CD4-positive, alpha-beta memory T cell (primary cell): ENCODE measurements at regions not wholly inside any gene's neighbourhood (a gene's known extent, or its start where the extent isn't known, plus 50 kb on each side); places are given as distances from the start of the nearest gene placed in this dataset.
A peak's percentile ranks its signal among the peaks of the same experiment; 100 is the strongest.
"Not testable (repeated sequence)": the region's sequence is repeated elsewhere in the genome, so short reads cannot be mapped to it uniquely, and the experiment has no call there.

ENCODE experiments used
- CTCF ChIA-PET: fragments of 350-600 bp; sonication (Branson Sonifier 250); formaldehyde crosslinking; loops from one replicate; lab custom pipeline; 2021; ENCODE audit warnings: inconsistent platforms; ENCODE audit not compliant: partially characterized antibody; lab: Charles Lee
- POLR2A ChIA-PET: fragments of 350-600 bp; sonication (Branson Sonifier 250); formaldehyde crosslinking; loops from one replicate; lab custom pipeline; 2021; ENCODE audit not compliant: partially characterized antibody; lab: Charles Lee
- DNase-seq, 5 donors: peaks; one replicate each; pipeline versions ENCODE4 v3.0.0 to v3.0.0-alpha.2; 2020 to 2022; ENCODE audit warnings: mixed read lengths in 1 of 5
- H3K27ac ChIP-seq: one replicate; pipeline ENCODE4 v1.7.0; 2013; ENCODE audit warnings: low read depth, low read length
- H3K27me3 ChIP-seq: 2 replicates; pipeline ENCODE4 v1.7.0; 2013; ENCODE audit warnings: mild to moderate bottlenecking, low read length, moderate library complexity; ENCODE audit not compliant: insufficient read depth
- H3K36me3 ChIP-seq: 2 replicates; pipeline ENCODE4 v1.7.0; 2013; ENCODE audit warnings: mild to moderate bottlenecking, low read length, moderate library complexity; ENCODE audit not compliant: insufficient read depth
- H3K4me1 ChIP-seq: 2 replicates; pipeline ENCODE4 v1.7.0; 2013; ENCODE audit warnings: mild to moderate bottlenecking, low read length, moderate library complexity; ENCODE audit not compliant: insufficient read depth
- H3K4me3 ChIP-seq, 2 donors: one replicate each; pipeline ENCODE4 v1.7.0; 2013; ENCODE audit warnings: low read length in 2 of 2, mild to moderate bottlenecking in 1 of 2
- H3K9me3 ChIP-seq, 2 donors: one replicate each; pipeline ENCODE4 v1.7.0; 2013; ENCODE audit warnings: low read length in 2 of 2, control low read depth in 1 of 2; ENCODE audit not compliant: control insufficient read depth in 1 of 2
- H3K27ac Mint-ChIP-seq, 7 donors: one replicate each; pipeline ENCODE4 v1.8.0; 2020 to 2021; ENCODE audit warnings: mixed read lengths in 7 of 7, mild to moderate bottlenecking in 6 of 7, inconsistent platforms in 3 of 7, moderate library complexity in 3 of 7
- H3K27me3 Mint-ChIP-seq, 2 donors: one replicate each; pipeline ENCODE4 v1.8.0; 2020 to 2021; ENCODE audit warnings: mixed read lengths in 2 of 2
- H3K36me3 Mint-ChIP-seq, 2 donors: one replicate each; pipeline ENCODE4 v1.8.0; 2020 to 2021; ENCODE audit warnings: mixed read lengths in 2 of 2, inconsistent platforms in 1 of 2, mild to moderate bottlenecking in 1 of 2
- H3K4me1 Mint-ChIP-seq, 4 donors: one replicate each; pipeline ENCODE4 v1.8.0; 2020 to 2021; ENCODE audit warnings: mixed read lengths in 4 of 4, mild to moderate bottlenecking in 1 of 4
- H3K4me3 Mint-ChIP-seq, 8 donors: one replicate each; pipeline ENCODE4 v1.8.0; 2020 to 2021; ENCODE audit warnings: mixed read lengths in 8 of 8, mild to moderate bottlenecking in 7 of 8, moderate library complexity in 6 of 8, inconsistent platforms in 3 of 8
- H3K9me3 Mint-ChIP-seq, 8 donors: one replicate each; pipeline ENCODE4 v1.8.0; 2020 to 2021; ENCODE audit warnings: mixed read lengths in 8 of 8, mild to moderate bottlenecking in 5 of 8, inconsistent platforms in 3 of 8, moderate library complexity in 1 of 8
- intact Hi-C: fragments of 100-400 bp; cut with micrococcal nuclease; formaldehyde crosslinking; loops from one replicate; pipeline ENCODE4 v1.15.1; 2023

DNA sequence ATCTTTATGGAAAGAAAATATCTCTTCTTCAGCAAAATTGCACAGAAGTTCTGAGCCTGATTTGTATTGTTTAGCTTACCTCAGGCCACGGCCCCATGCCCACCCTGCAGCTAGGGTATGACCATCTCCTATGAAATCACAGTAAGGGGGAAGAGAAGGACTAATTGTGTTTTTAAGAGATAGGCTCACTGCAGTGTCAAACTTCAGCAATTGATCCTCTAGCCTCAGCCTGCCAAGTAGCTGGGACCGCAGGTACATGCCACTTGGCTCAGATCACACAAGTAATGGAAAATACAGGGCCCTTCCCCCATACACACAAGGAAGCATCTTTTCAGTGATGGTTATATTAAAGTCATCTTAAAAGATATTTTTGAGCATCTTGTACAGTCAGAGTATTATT is 60.0 kb downstream of the DMAC1 start:
- no peaks in the 10 kb centered on the region for H3K36me3 ChIP-seq
- H3K4me3 Mint-ChIP-seq: no peak overlapping the region
- H3K9me3 ChIP-seq: no peaks in the 10 kb centered on the region
- H3K36me3 Mint-ChIP-seq: no peaks in the 10 kb centered on the region
- POLR2A ChIA-PET: no interaction called here
- H3K27ac ChIP-seq: no peak overlapping the region
- no peaks in the 10 kb centered on the region for H3K4me1 Mint-ChIP-seq
- DNase-seq: no peak
- CTCF ChIA-PET: no interaction called here
- no peak overlapping the region for H3K4me3 ChIP-seq
- H3K27me3 ChIP-seq: no peaks in the 10 kb centered on the region
- H3K9me3 Mint-ChIP-seq: peaks cover 0 to 3% (median 0%) of the 10 kb centered on the region in 8 donors
- intact Hi-C loops: no loop called here
- no peak overlapping the region for H3K27ac Mint-ChIP-seq
- no peaks in the 10 kb centered on the region for H3K4me1 ChIP-seq
- peaks cover 0 to 2% of the 10 kb centered on the region in 2 donors for H3K27me3 Mint-ChIP-seq

DNA sequence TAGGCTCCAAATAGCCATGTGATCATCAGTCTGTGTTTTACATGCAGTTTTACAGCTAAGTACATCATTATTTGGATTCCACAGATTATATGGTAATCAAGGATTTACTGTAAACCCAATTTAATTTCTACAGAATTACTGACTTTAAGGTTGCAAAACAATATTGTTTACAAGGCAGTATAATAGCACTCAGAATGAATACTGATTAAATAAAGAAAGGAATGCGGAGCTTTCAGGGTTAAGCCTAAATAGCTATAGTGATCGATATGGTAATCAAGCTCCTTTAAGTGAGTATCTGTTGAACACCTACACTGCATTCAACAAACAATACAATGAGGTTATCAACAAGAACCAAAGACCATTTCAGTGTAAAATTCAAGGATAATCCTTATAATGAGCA is 64.3 kb downstream of the DMAC1 start:
- ChIA-PET POLR2A (no interaction called here), CTCF (no interaction called here)
- Histone ChIP-seq H3K36me3 (no peaks in the 10 kb centered on the region), H3K27ac (no peak overlapping the region), H3K4me3 (no peak overlapping the region), H3K27me3 (no peaks in the 10 kb centered on the region), H3K9me3 (no peaks in the 10 kb centered on the region), H3K4me1 (no peaks in the 10 kb centered on the region)
- intact Hi-C loops: no loop called here
- no peaks in the 10 kb centered on the region for H3K36me3 Mint-ChIP-seq
- peaks cover 0 to 2% of the 10 kb centered on the region in 2 donors for H3K27me3 Mint-ChIP-seq
- H3K4me1 Mint-ChIP-seq: no peaks in the 10 kb centered on the region
- DNase-seq: no peak
- H3K4me3 Mint-ChIP-seq: no peak overlapping the region
- no peak overlapping the region for H3K27ac Mint-ChIP-seq
- peaks cover 0 to 3% (median 0%) of the 10 kb centered on the region in 8 donors for H3K9me3 Mint-ChIP-seq

DNA sequence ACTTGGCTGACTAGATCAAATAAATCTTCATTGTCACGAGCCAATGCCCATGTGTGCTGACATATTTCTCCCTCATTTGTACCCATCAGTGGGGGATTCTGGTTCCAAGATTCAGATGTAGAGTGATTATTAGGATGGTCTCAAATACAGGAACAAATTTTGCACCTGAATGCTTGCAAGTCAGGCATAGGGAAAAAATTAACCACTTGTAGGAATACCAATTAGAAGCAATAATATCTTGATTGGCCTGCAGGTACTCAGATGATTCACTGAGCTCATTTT is 69.5 kb downstream of the DMAC1 start:
- no peak for DNase-seq
- Mint-ChIP-seq H3K4me1 (no peaks in the 10 kb centered on the region), H3K27ac (no peak overlapping the region), H3K4me3 (no peak overlapping the region), H3K27me3 (no peaks in the 10 kb centered on the region), H3K36me3 (no peaks in the 10 kb centered on the region), H3K9me3 (no peaks in the 10 kb centered on the region)
- Histone ChIP-seq H3K36me3 (no peaks in the 10 kb centered on the region), H3K9me3 (no peaks in the 10 kb centered on the region), H3K27ac (no peak overlapping the region), H3K27me3 (no peaks in the 10 kb centered on the region), H3K4me3 (no peak overlapping the region), H3K4me1 (no peaks in the 10 kb centered on the region)
- intact Hi-C loops: no loop called here
- CTCF ChIA-PET: no interaction called here
- POLR2A ChIA-PET: no interaction called here

DNA sequence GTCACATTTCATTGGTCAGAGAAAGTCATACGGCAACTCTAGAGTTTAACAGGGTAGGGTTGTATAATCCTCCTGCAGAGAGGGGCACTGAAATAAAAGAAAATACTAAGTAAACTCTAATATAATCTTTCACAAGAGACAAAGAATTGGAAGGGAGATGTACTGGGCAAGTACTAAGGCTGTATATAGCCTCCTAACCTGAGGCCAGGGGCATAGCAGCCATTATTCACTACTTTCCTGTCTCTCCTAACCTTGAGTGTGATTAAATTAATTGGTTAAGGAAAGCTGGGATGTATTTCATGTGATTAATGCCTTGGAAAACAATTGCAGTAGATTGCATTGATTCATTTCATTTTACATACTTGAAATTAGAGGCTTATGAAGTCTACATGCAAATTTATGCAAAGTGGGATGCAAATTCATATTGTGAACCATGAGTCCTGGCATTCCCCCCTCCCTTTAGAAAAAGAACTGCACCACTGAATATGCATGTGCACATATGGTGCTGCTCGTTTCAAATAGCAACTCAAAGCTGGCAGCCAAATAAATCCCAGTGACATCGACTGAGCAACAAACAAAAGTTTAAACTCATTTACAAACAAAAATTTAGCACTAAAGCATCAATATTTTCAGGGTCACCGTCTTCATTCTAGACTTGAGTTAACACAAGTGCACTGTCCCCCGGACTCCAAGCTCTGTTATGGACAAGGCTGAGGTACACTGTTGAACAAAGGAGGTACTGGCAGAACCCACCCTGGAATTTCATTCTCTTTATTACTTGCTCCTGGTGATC is 70.0 kb downstream of the DMAC1 start:
- Histone ChIP-seq H3K4me3 (no peak overlapping the region), H3K27me3 (no peaks in the 10 kb centered on the region), H3K27ac (no peak overlapping the region), H3K36me3 (no peaks in the 10 kb centered on the region), H3K4me1 (no peaks in the 10 kb centered on the region), H3K9me3 (no peaks in the 10 kb centered on the region)
- intact Hi-C loops: no loop called here
- Mint-ChIP-seq H3K27ac (no peak overlapping the region), H3K9me3 (no peaks in the 10 kb centered on the region), H3K4me1 (no peaks in the 10 kb centered on the region), H3K4me3 (no peak overlapping the region), H3K36me3 (no peaks in the 10 kb centered on the region), H3K27me3 (no peaks in the 10 kb centered on the region)
- ChIA-PET POLR2A (no interaction called here), CTCF (no interaction called here)
- DNase-seq: no peak

DNA sequence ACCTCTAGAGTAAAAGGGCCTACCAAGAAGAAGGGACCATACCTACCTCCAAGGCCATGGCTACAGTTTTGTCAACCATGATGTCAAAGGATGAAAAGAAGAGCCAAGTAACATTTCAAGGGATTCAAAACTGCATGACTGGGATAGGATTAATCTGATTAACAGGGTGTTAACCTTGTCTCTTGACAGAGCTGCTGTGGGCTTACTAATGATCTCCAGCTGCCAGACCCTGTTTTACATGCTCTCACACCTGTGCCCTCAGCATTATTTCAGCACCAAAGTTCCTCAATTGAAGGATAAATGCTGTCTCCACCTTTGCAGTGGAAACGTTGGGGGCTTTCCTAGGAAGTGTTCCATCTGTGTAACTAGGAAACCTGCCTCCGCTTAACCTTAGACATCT is 78.3 kb downstream of the DMAC1 start:
- no peak for DNase-seq
- intact Hi-C loops: no loop called here
- H3K27ac Mint-ChIP-seq: no peak overlapping the region
- Histone ChIP-seq H3K4me1 (no peaks in the 10 kb centered on the region), H3K27me3 (no peaks in the 10 kb centered on the region), H3K36me3 (no peaks in the 10 kb centered on the region), H3K9me3 (no peaks in the 10 kb centered on the region), H3K4me3 (no peak overlapping the region), H3K27ac (no peak overlapping the region)
- H3K4me3 Mint-ChIP-seq: no peak overlapping the region
- peaks cover 0 to 1% of the 10 kb centered on the region in 2 donors for H3K27me3 Mint-ChIP-seq
- CTCF ChIA-PET: no interaction called here
- peaks cover 0 to 4% (median 0%) of the 10 kb centered on the region in 8 donors for H3K9me3 Mint-ChIP-seq
- no peaks in the 10 kb centered on the region for H3K4me1 Mint-ChIP-seq
- H3K36me3 Mint-ChIP-seq: no peaks in the 10 kb centered on the region
- POLR2A ChIA-PET: no interaction called here

DNA sequence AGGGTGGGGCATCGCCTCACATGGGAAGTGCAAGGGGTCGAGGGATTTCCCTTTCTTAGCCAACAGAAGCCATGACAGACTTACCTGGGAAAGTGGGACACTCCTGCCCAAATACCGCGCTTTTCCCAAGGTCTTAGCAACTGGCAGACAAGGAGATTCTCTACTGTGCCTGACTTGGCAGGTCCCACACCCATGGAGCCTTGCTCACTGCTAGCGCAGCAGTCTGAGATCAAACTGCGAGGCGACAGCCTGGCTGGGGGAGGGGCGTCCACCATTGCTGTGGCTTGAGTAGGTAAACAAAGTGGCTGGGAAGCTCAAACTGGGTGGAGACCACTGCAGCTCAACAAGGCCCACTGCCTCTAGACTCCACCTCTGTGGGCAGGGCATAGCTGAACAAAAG is 86.5 kb downstream of the DMAC1 start:
- H3K36me3 ChIP-seq, H3K4me1 ChIP-seq, DNase-seq, H3K4me3 Mint-ChIP-seq, POLR2A ChIA-PET, H3K27ac ChIP-seq, H3K27me3 Mint-ChIP-seq, H3K9me3 Mint-ChIP-seq, H3K4me1 Mint-ChIP-seq, H3K9me3 ChIP-seq, H3K36me3 Mint-ChIP-seq, H3K27ac Mint-ChIP-seq, H3K4me3 ChIP-seq, intact Hi-C loops, H3K27me3 ChIP-seq: not testable (repeated sequence)
- CTCF ChIA-PET: interaction anchor here (1.5 kb wide), 1 partner anchor 13 kb away, joined by 3 read pairs; no protein-coding TSS in a partner anchor

DNA sequence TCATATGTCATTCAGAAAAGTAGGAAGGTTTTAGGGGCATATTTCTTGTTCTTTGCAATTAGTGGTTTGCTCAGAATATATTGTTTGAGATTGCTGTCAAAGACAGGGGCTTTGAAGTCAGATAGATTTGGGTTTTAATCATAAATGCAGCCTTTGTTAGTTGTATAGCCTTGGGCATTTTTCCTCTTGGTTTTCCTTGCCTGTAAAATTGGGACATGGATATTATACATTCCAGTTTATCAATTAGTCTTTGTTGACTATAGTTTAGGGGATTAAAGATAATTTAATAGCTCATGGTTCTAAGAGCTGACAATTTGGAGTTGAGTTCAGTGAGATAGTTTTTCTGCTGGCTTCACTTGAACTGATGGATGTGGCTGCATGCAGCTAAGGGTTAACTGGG is 88.9 kb downstream of the DMAC1 start:
- intact Hi-C loops: no loop called here

More for the DNA sequence above, 88.9 kb downstream of the DMAC1 start:
- H3K27ac ChIP-seq: no peak overlapping the region
- CTCF ChIA-PET: no interaction called here
- POLR2A ChIA-PET: no interaction called here
- no peaks in the 10 kb centered on the region for H3K4me1 ChIP-seq
- no peaks in the 10 kb centered on the region for H3K27me3 ChIP-seq
- no peak for DNase-seq
- no peaks in the 10 kb centered on the region for H3K4me1 Mint-ChIP-seq
- peaks cover 1 to 7% of the 10 kb centered on the region in 2 donors for H3K27me3 Mint-ChIP-seq
- peaks cover 0 to 3% (median 0%) of the 10 kb centered on the region in 8 donors for H3K9me3 Mint-ChIP-seq
- no peaks in the 10 kb centered on the region for H3K9me3 ChIP-seq
- peak overlapping the region in 1 of 7 donors; percentile 5 for H3K27ac Mint-ChIP-seq
- no peak overlapping the region for H3K4me3 Mint-ChIP-seq
- no peaks in the 10 kb centered on the region for H3K36me3 Mint-ChIP-seq
- no peaks in the 10 kb centered on the region for H3K36me3 ChIP-seq
- H3K4me3 ChIP-seq: no peak overlapping the region
